K562 (cell line): ENCODE measurements at regions not wholly inside any gene's neighbourhood (a gene's known extent, or its start where the extent isn't known, plus 50 kb on each side); places are given as distances from the start of the nearest gene placed in this dataset.

Source experiments
- ATAC-seq: fragments of 200-7000 bp; cut with Tn5 transposase; 3 replicates; pipeline ENCODE4 v1.9.1; 2020; ENCODE audit warnings: moderate library complexity
- BruUV-seq: library from RNA; stranded (reverse); fragments of 400-500 nt; replicated peaks from 2 replicates; lab custom pipeline; 2021; lab: Mats Ljungman, UMichigan
- CTCF ChIA-PET: fragments of 300-600 bp; formaldehyde crosslinking; extraction: SDS; loops from one replicate; lab custom pipeline; 2021; ENCODE audit warnings: low intra/inter-chr PET ratio; lab: Yijun Ruan, JAX
- POLR2A ChIA-PET: fragments of 300-600, 350-650 bp; sonication (Branson Sonifier 250); formaldehyde crosslinking; extraction: SDS; loops from one replicate; lab custom pipeline; 2021; ENCODE audit warnings: antibody characterized with exemption, inconsistent platforms; lab: Yijun Ruan, JAX
- DNase-seq, 4 experiments: peaks; one replicate each; pipeline versions ENCODE4 v3.0.0 to v3.0.0-alpha.2; 2011 to 2018; ENCODE audit warnings: low spot score in 3 of 4, mixed read lengths in 3 of 4; ENCODE audit errors: extremely low read depth in 1 of 4
- FAIRE-seq: peaks from 2 replicates; lab custom pipeline; 2011; peaks lifted over from hg19 to GRCh38; lab: Jason Lieb, UNC
- H2AFZ ChIP-seq: 2 replicates; pipeline ENCODE4 v1.6.0; 2011; ENCODE audit warnings: low read depth, low read length, control low read depth, inconsistent platforms
- H3K27ac ChIP-seq: fragments of 200-600 bp; 3 replicates; pipeline ENCODE4 v1.8.0; 2011; ENCODE audit warnings: low read depth, mild to moderate bottlenecking, control low read depth, inconsistent platforms, low read length, moderate library complexity, mixed read lengths; ENCODE audit errors: extremely low read depth
- H3K27me3 ChIP-seq, 2 experiments: fragments of 300-600 bp in 1 of 2; 2 replicates in 1 of 2; 3 replicates in 1 of 2; pipeline versions ENCODE4 v1.6.0 to v1.8.0; 2011; ENCODE audit warnings: inconsistent platforms in 2 of 2, low read length in 2 of 2, mild to moderate bottlenecking in 1 of 2, mixed read lengths in 1 of 2, moderate library complexity in 1 of 2; ENCODE audit not compliant: control insufficient read depth in 2 of 2, insufficient read depth in 2 of 2
- H3K36me3 ChIP-seq: fragments of 300-600 bp; 3 replicates; pipeline ENCODE4 v1.8.0; 2011; ENCODE audit warnings: mild to moderate bottlenecking, low read length, inconsistent platforms; ENCODE audit not compliant: control insufficient read depth, insufficient read depth
- H3K4me1 ChIP-seq, 2 experiments: fragments of 200-600 bp in 1 of 2; replicated peaks in 1 of 2; 2 replicates in 1 of 2; 3 replicates in 1 of 2; pipeline versions ENCODE4 v1.5.1 to v1.8.0; 2011; ENCODE audit warnings: inconsistent platforms in 2 of 2, low read length in 2 of 2, mild to moderate bottlenecking in 1 of 2, mixed read lengths in 1 of 2, moderate library complexity in 1 of 2; ENCODE audit not compliant: control insufficient read depth in 2 of 2, insufficient read depth in 2 of 2
- H3K4me2 ChIP-seq: 2 replicates; pipeline ENCODE4 v1.6.1; 2011; ENCODE audit warnings: low read length, control low read depth, inconsistent platforms, mixed read lengths; ENCODE audit not compliant: insufficient read depth
- H3K4me3 ChIP-seq: fragments of 200-600 bp; sonication (generic), shearing (Covaris generic); 2 replicates; pipeline ENCODE4 v1.5.1; 2016; ENCODE audit warnings: control low read depth, inconsistent platforms
- H3K79me2 ChIP-seq: fragments of 200-600 bp; 3 replicates; pipeline ENCODE4 v1.8.0; 2011; ENCODE audit warnings: low read length, inconsistent platforms; ENCODE audit not compliant: control insufficient read depth, insufficient read depth
- H3K9ac ChIP-seq, 2 experiments: 2 replicates each; pipeline versions ENCODE4 v1.6.0 to v1.6.1; 2011; ENCODE audit warnings: low read depth in 2 of 2, low read length in 2 of 2, control low read depth in 1 of 2, inconsistent platforms in 1 of 2, mild to moderate bottlenecking in 1 of 2, mixed read lengths in 1 of 2; ENCODE audit not compliant: insufficient read depth in 1 of 2
- H3K9me1 ChIP-seq: one replicate; pipeline ENCODE4 v1.6.0; 2011; ENCODE audit warnings: inconsistent platforms, mild to moderate bottlenecking, low read length, moderate library complexity; ENCODE audit not compliant: control insufficient read depth, insufficient read depth
- H3K9me3 ChIP-seq: replicated peaks from 2 replicates; pipeline ENCODE4 v1.5.1; 2011; ENCODE audit warnings: low read depth, low read length, inconsistent platforms; ENCODE audit not compliant: control insufficient read depth, insufficient read depth
- H4K20me1 ChIP-seq: replicated peaks from 2 replicates; pipeline ENCODE4 v1.6.1; 2011; ENCODE audit warnings: low read length, inconsistent platforms, mixed read lengths; ENCODE audit not compliant: control insufficient read depth, insufficient read depth
- BCOR ChIP-seq: fragments of 450-650 bp; IDR thresholded peaks from 2 replicates; pipeline ENCODE4 v1.6.1; 2016
- CC2D1A ChIP-seq: fragments of 450-650 bp; IDR thresholded peaks from 2 replicates; pipeline ENCODE4 v1.6.1; 2017; ENCODE audit warnings: mild to moderate bottlenecking
- GATAD2B ChIP-seq: fragments of 450-650 bp; IDR thresholded peaks from 2 replicates; pipeline ENCODE4 v1.6.1; 2017; ENCODE audit warnings: mild to moderate bottlenecking, borderline replicate concordance
- HDAC3 ChIP-seq: fragments of 450-650 bp; IDR thresholded peaks from 2 replicates; pipeline ENCODE4 v1.6.1; 2018; ENCODE audit warnings: borderline replicate concordance, mild to moderate bottlenecking, moderate library complexity; ENCODE audit not compliant: partially characterized antibody
- SRSF9 ChIP-seq: fragments of 200-400 bp; formaldehyde crosslinking; IDR thresholded peaks from 2 replicates; pipeline ENCODE4 v1.6.1; 2017; ENCODE audit warnings: low read depth, low read length, borderline replicate concordance
- TEAD4 ChIP-seq, 2 experiments: sonication (generic) in 1 of 2; formaldehyde crosslinking in 1 of 2; IDR thresholded peaks; 2 replicates each; pipeline versions ENCODE4 v1.6.1 to v1.8.0; 2012 to 2022; ENCODE audit warnings: borderline replicate concordance in 1 of 2, inconsistent platforms in 1 of 2, low read length in 1 of 2, mild to moderate bottlenecking in 1 of 2, missing genetic modification reagents in 1 of 2
- ZBTB17 ChIP-seq: fragments of 450-650 bp; formaldehyde crosslinking; IDR thresholded peaks from 2 replicates; pipeline ENCODE4 v1.4.0; 2020; ENCODE audit warnings: mild to moderate bottlenecking
- ZNF764 ChIP-seq: fragments of 250-450 bp; sonication (Bioruptor Pico); IDR thresholded peaks from 2 replicates; pipeline ENCODE4 v1.4.0; 2020; ENCODE audit warnings: low read depth, mild to moderate bottlenecking, moderate library complexity
- WGBS: fragments of 100-300 bp; shearing (Covaris generic); methylation state at CpG from one replicate; pipeline ENCODE4 v1.1.6; 2016; ENCODE audit warnings: low coverage, mixed read lengths; ENCODE audit not compliant: insufficient coverage; ENCODE audit errors: missing lambda C conversion rate; 5-methylcytosine and 5-hydroxymethylcytosine counted together
- in situ Hi-C: fragments of 300-500 bp; cut with MboI; formaldehyde crosslinking; loops from 4 replicates; pipeline ENCODE4 v1.15.0; 2018; ENCODE audit warnings: inconsistent platforms, mixed read lengths
- intact Hi-C: fragments of 100-400 bp; cut with micrococcal nuclease; formaldehyde crosslinking; loops from 2 replicates; pipeline ENCODE4 v1.14.2; 2022
- TF ChIP-seq, protein P1 (sequence below): fragments of 250-450 bp; sonication (Bioruptor Pico); IDR thresholded peaks from 2 replicates; pipeline ENCODE4 v1.5.0; 2021
- TF ChIP-seq, protein P2 (sequence below): fragments of 250-450 bp; sonication (Bioruptor Pico); IDR thresholded peaks from 2 replicates; pipeline ENCODE4 v1.4.0; 2020; ENCODE audit warnings: mild to moderate bottlenecking, moderate library complexity
- TF ChIP-seq, protein P3 (sequence below), 2 experiments: fragments of 450-650 bp; conservative IDR thresholded peaks; 2 replicates each; pipeline ENCODE4 v1.6.1; 2017; ENCODE audit warnings: mild to moderate bottlenecking in 2 of 2, moderate library complexity in 2 of 2

DNA sequence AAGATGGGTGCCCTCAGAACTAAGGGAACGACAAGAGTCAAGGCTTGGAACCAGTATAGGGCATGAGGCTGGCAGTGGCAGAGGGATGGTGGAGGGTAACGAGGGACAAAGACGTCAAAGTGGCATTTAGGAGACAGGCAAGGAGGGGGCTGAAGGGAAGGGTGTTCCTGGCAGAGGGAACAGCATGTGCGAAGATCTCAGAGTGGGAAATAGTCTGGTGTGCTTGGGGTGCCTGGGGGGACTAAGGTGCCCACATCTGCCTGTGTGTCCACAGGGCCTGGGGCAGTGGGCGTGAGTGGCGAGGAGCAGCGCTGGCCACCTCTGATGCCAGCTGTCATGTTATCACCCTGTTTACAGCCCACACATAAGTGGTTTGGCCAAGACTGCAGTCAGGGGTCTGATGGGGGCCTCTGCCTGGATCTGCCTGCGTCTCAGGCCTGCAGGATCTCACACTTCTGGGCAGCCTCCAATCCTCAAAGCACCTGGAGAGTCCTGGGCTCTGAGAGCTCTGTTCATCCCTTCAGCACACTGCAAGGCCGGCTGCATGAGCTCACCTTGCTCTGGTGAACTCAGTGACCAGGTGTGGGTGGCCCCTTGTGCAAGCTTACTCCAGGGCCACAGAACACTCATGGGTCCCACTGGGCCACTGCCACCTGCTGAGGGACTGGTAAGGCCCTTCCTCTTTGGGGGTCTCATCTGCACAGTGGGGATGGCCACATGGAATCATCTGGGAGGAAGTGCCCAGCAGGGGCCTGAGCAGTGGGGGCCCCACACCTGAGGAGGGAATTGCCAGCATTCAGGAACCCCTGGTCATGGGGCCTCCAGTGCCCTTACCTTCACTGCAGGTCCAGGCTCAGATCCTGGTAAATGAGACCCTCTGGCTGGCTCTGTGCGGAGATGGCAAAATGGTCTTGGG lies 89.7 kb upstream of the SHISAL1 start:
- ATAC-seq (no peak), FAIRE-seq (no peak), DNase-seq (no peak)
- Histone ChIP-seq H3K4me3 (no peak overlapping the region), H3K36me3 (no peaks in the 10 kb centered on the region), H3K9me1 (no peaks in the 10 kb centered on the region), H3K27me3 (peaks cover 0 to 22% of the 10 kb centered on the region in 2 experiments; a peak in 1 of 5 replicates), H3K9ac (no peak overlapping the region), H3K9me3 (no peaks in the 10 kb centered on the region), H3K79me2 (no peaks in the 10 kb centered on the region), H2AFZ (no peak overlapping the region), H3K4me1 (no peaks in the 10 kb centered on the region), H3K27ac (no peak overlapping the region), H4K20me1 (no peaks in the 10 kb centered on the region), H3K4me2 (no peak overlapping the region)
- 0% methylated on average over 9 of the region's 10 CpGs for WGBS
- in situ Hi-C loops: no loop called here
- no TSS peak for BruUV-seq
- ChIA-PET CTCF (no interaction called here), POLR2A (interaction anchor here (0.5 kb wide), 1 partner anchor 1109 kb away, joined by 3 read pairs; no protein-coding TSS in a partner anchor)
- intact Hi-C loops: no loop called here
- TF ChIP-seq CC2D1A (no peak), BCOR (no peak), SRSF9 (no peak), HDAC3 (no peak), ZNF764 (no peak), GATAD2B (no peak), TEAD4 (IDR thresholded peaks at IDR 0.05; ENCODE audit: low read length) (no peak), TEAD4 (CRISPR knock-in tag; IDR thresholded peaks at IDR 0.05; ENCODE audit: borderline replicate concordance) (no peak), ZBTB17 (CRISPR knock-in tag) (no peak)
- TF ChIP-seq, protein P1, sequence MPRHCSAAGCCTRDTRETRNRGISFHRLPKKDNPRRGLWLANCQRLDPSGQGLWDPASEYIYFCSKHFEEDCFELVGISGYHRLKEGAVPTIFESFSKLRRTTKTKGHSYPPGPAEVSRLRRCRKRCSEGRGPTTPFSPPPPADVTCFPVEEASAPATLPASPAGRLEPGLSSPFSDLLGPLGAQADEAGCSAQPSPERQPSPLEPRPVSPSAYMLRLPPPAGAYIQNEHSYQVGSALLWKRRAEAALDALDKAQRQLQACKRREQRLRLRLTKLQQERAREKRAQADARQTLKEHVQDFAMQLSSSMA: no peak
- TF ChIP-seq, protein P2, sequence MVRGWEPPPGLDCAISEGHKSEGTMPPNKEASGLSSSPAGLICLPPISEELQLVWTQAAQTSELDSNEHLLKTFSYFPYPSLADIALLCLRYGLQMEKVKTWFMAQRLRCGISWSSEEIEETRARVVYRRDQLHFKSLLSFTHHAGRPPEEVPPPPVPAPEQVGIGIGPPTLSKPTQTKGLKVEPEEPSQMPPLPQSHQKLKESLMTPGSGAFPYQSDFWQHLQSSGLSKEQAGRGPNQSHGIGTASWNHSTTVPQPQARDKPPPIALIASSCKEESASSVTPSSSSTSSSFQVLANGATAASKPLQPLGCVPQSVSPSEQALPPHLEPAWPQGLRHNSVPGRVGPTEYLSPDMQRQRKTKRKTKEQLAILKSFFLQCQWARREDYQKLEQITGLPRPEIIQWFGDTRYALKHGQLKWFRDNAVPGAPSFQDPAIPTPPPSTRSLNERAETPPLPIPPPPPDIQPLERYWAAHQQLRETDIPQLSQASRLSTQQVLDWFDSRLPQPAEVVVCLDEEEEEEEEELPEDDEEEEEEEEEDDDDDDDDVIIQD (CRISPR knock-in tag): no peak
- TF ChIP-seq, protein P3, sequence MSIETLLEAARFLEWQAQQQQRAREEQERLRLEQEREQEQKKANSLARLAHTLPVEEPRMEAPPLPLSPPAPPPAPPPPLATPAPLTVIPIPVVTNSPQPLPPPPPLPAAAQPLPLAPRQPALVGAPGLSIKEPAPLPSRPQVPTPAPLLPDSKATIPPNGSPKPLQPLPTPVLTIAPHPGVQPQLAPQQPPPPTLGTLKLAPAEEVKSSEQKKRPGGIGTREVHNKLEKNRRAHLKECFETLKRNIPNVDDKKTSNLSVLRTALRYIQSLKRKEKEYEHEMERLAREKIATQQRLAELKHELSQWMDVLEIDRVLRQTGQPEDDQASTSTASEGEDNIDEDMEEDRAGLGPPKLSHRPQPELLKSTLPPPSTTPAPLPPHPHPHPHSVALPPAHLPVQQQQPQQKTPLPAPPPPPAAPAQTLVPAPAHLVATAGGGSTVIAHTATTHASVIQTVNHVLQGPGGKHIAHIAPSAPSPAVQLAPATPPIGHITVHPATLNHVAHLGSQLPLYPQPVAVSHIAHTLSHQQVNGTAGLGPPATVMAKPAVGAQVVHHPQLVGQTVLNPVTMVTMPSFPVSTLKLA (conservative IDR thresholded peaks at IDR 0.05): no peak
